Ramos (cell line): ENCODE measurements at regions not wholly inside any gene's neighbourhood (a gene's known extent, or its start where the extent isn't known, plus 50 kb on each side); places are given as distances from the start of the nearest gene placed in this dataset.

Source experiments
- in situ Hi-C: fragments of 300-500 bp; cut with MboI; formaldehyde crosslinking; loops from one replicate; pipeline ENCODE4 v1.14.3; 2022; ENCODE audit warnings: low sequenced_read_pairs; ENCODE audit not compliant: unreplicated experiment

GRCh38 chr6:164210323-164210722, 795.8 kb downstream of the QKI start:
- in situ Hi-C loops: no loop called here

GRCh38 chr6:164208371-164208770, 793.9 kb downstream of the QKI start:
- in situ Hi-C loops: no loop called here

GRCh38 chr6:164206807-164207423, 792.4 kb downstream of the QKI start:
- in situ Hi-C loops: no loop called here

- in situ Hi-C loops: no loop called here
Measured at GRCh38 chr6:164200071-164200470, 785.6 kb downstream of the QKI start.

GRCh38 chr6:164195942-164196281, 781.4 kb downstream of the QKI start:
- in situ Hi-C loops: no loop called here

- in situ Hi-C loops: no loop called here
Measured at GRCh38 chr6:164195278-164195941, 780.9 kb downstream of the QKI start.

- in situ Hi-C loops: no loop called here
Measured at GRCh38 chr6:164188861-164189260, 774.3 kb downstream of the QKI start.

- in situ Hi-C loops: no loop called here
Measured at GRCh38 chr6:164185471-164185871, 771.0 kb downstream of the QKI start.

- in situ Hi-C loops: no loop called here
Measured at GRCh38 chr6:164184410-164184809, 769.9 kb downstream of the QKI start.

- in situ Hi-C loops: no loop called here
Measured at GRCh38 chr6:164183556-164184123, 769.1 kb downstream of the QKI start.

GRCh38 chr6:164178679-164179332, 764.3 kb downstream of the QKI start:
- in situ Hi-C loops: no loop called here

- in situ Hi-C loops: no loop called here
Measured at GRCh38 chr6:164169355-164169754, 754.8 kb downstream of the QKI start.

GRCh38 chr6:164168595-164168994, 754.1 kb downstream of the QKI start:
- in situ Hi-C loops: no loop called here

- in situ Hi-C loops: no loop called here
Measured at GRCh38 chr6:164167873-164168405, 753.4 kb downstream of the QKI start.

GRCh38 chr6:164166996-164167395, 752.5 kb downstream of the QKI start:
- in situ Hi-C loops: no loop called here

- in situ Hi-C loops: no loop called here
Measured at GRCh38 chr6:164166515-164166914, 752.0 kb downstream of the QKI start.

- in situ Hi-C loops: no loop called here
Measured at GRCh38 chr6:164164876-164165275, 750.4 kb downstream of the QKI start.

GRCh38 chr6:164163239-164163638, 748.7 kb downstream of the QKI start:
- in situ Hi-C loops: no loop called here

- in situ Hi-C loops: no loop called here
Measured at GRCh38 chr6:164159061-164159460, 744.5 kb downstream of the QKI start.

GRCh38 chr6:164154588-164154987, 740.1 kb downstream of the QKI start:
- in situ Hi-C loops: no loop called here

GRCh38 chr6:164152611-164153010, 738.1 kb downstream of the QKI start:
- in situ Hi-C loops: no loop called here
